GM12878 (cell line): ENCODE measurements at regions not wholly inside any gene's neighbourhood (a gene's known extent, or its start where the extent isn't known, plus 50 kb on each side); places are given as distances from the start of the nearest gene placed in this dataset.

Source experiments
- ATAC-seq: fragments of 200-7000 bp; cut with Tn5 transposase; 3 replicates; pipeline ENCODE4 v1.9.1; 2020; ENCODE audit warnings: mild to moderate bottlenecking, moderate library complexity
- BruUV-seq: library from RNA; stranded (reverse); fragments of 400-500 nt; replicated peaks from 2 replicates; lab custom pipeline; 2021; lab: Mats Ljungman, UMichigan
- CTCF ChIA-PET: fragments of 300-600 bp; sonication (Branson Sonifier 250); formaldehyde crosslinking; extraction: SDS; loops from one replicate; lab custom pipeline; 2021; ENCODE audit warnings: inconsistent platforms; lab: Yijun Ruan, JAX
- POLR2A ChIA-PET: fragments of 350-600 bp; formaldehyde crosslinking; extraction: SDS; loops from one replicate; lab custom pipeline; 2021; ENCODE audit warnings: inconsistent platforms; lab: Charles Lee
- RAD21 ChIA-PET: fragments of 300-600 bp; sonication (Branson Sonifier 250); formaldehyde crosslinking; loops from one replicate; lab custom pipeline; 2023; ENCODE audit warnings: antibody characterized with exemption; ENCODE audit not compliant: unreplicated experiment; lab: Charles Lee
- SMC1A ChIA-PET: fragments of 300-600 bp; sonication (Branson Sonifier 250); formaldehyde crosslinking; loops from one replicate; lab custom pipeline; 2023; ENCODE audit not compliant: unreplicated experiment, uncharacterized antibody; lab: Charles Lee
- DNase-seq: peaks from one replicate; pipeline ENCODE4 v3.0.0-alpha.2; 2011; ENCODE audit warnings: low read depth, low spot score
- FAIRE-seq: peaks from 3 replicates; lab custom pipeline; 2011; peaks lifted over from hg19 to GRCh38; lab: Jason Lieb, UNC
- H2AFZ ChIP-seq: 2 replicates; pipeline ENCODE4 v1.6.0; 2011; ENCODE audit warnings: low read depth, low read length, control low read depth; ENCODE audit not compliant: control insufficient read depth
- H3K27ac ChIP-seq: 2 replicates; pipeline ENCODE4 v1.5.1; 2011; ENCODE audit warnings: control low read depth; ENCODE audit not compliant: control insufficient read depth, insufficient read depth
- H3K27me3 ChIP-seq, 2 experiments: replicated peaks in 1 of 2; 2 replicates each; pipeline versions ENCODE4 v1.6.0 to v1.6.1; 2011; ENCODE audit warnings: low read length in 1 of 2; ENCODE audit not compliant: control insufficient read depth in 2 of 2, insufficient read depth in 2 of 2
- H3K36me3 ChIP-seq, 2 experiments: 2 replicates each; pipeline ENCODE4 v1.5.1; 2011; ENCODE audit warnings: low read length in 1 of 2; ENCODE audit not compliant: control insufficient read depth in 2 of 2, insufficient read depth in 2 of 2
- H3K4me1 ChIP-seq: 2 replicates; pipeline ENCODE4 v1.6.1; 2011; ENCODE audit warnings: mild to moderate bottlenecking, low read length, moderate library complexity, mixed read lengths; ENCODE audit not compliant: control insufficient read depth, insufficient read depth
- H3K4me2 ChIP-seq: 2 replicates; pipeline ENCODE4 v1.6.0; 2011; ENCODE audit warnings: control low read depth; ENCODE audit not compliant: control insufficient read depth, insufficient read depth
- H3K4me3 ChIP-seq: fragments of 200-600 bp; sonication (generic); 2 replicates; pipeline ENCODE4 v1.5.1; 2016
- H3K79me2 ChIP-seq: 2 replicates; pipeline ENCODE4 v1.6.0; 2011; ENCODE audit warnings: low read length; ENCODE audit not compliant: control insufficient read depth, insufficient read depth
- H3K9ac ChIP-seq: 2 replicates; pipeline ENCODE4 v1.8.0; 2011; ENCODE audit warnings: low read length, control low read depth, mixed read lengths; ENCODE audit not compliant: control insufficient read depth, insufficient read depth
- H3K9me3 ChIP-seq: replicated peaks from 3 replicates; pipeline ENCODE4 v1.5.1; 2011; ENCODE audit warnings: mild to moderate bottlenecking, low read length; ENCODE audit not compliant: control insufficient read depth, insufficient read depth
- H4K20me1 ChIP-seq: 2 replicates; pipeline ENCODE4 v1.6.0; 2011; ENCODE audit not compliant: control insufficient read depth, insufficient read depth
- CHD2 ChIP-seq: IDR thresholded peaks from 2 replicates; pipeline ENCODE4 v1.6.1; 2011; ENCODE audit warnings: low read depth, low read length, improper control_type of control experiment, borderline replicate concordance
- FOS ChIP-seq: IDR thresholded peaks from 3 replicates; pipeline ENCODE4 v1.6.1; 2011; ENCODE audit warnings: borderline replicate concordance; ENCODE audit not compliant: insufficient read length; ENCODE audit errors: extremely low read depth
- GATAD2B ChIP-seq: fragments of 450-650 bp; conservative IDR thresholded peaks from 2 replicates; pipeline ENCODE4 v1.6.1; 2017; ENCODE audit warnings: low read depth, mild to moderate bottlenecking, moderate library complexity
- HDGF ChIP-seq: fragments of 450-650 bp; IDR thresholded peaks from 2 replicates; pipeline ENCODE4 v1.6.1; 2016; ENCODE audit warnings: antibody characterized with exemption
- NRF1 ChIP-seq: conservative IDR thresholded peaks from 2 replicates; pipeline ENCODE4 v1.6.1; 2011; ENCODE audit warnings: mild to moderate bottlenecking, low read depth, low read length, improper control_type of control experiment
- POLR2AphosphoS2 ChIP-seq: IDR thresholded peaks from 2 replicates; pipeline ENCODE4 v1.6.1; 2011; ENCODE audit warnings: low read depth, mild to moderate bottlenecking, low read length, improper control_type of control experiment, moderate library complexity
- POU2F2 ChIP-seq: IDR thresholded peaks from 3 replicates; pipeline ENCODE4 v1.6.1; 2011; ENCODE audit warnings: low read depth, mild to moderate bottlenecking, low read length, borderline replicate concordance
- RB1 ChIP-seq: fragments of 450-650 bp; formaldehyde crosslinking; IDR thresholded peaks from 2 replicates; pipeline ENCODE4 v1.6.1; 2017; ENCODE audit warnings: mild to moderate bottlenecking, borderline replicate concordance
- RELA ChIP-seq: fragments of 450-650 bp; IDR thresholded peaks from 2 replicates; pipeline ENCODE4 v1.8.0; 2014; ENCODE audit warnings: borderline replicate concordance; ENCODE audit not compliant: partially characterized antibody
- ZNF217 ChIP-seq: fragments of 450-650 bp; IDR thresholded peaks from 2 replicates; pipeline ENCODE4 v1.6.1; 2017; ENCODE audit warnings: antibody characterized with exemption, mild to moderate bottlenecking
- WGBS: methylation state at CpG from one replicate; pipeline ENCODE4 v1.1.6; 2016; ENCODE audit warnings: low lambda C conversion rate; ENCODE audit not compliant: insufficient replicate concordance, insufficient coverage; ENCODE audit errors: missing lambda C conversion rate; 5-methylcytosine and 5-hydroxymethylcytosine counted together
- in situ Hi-C: fragments of 300-500 bp; cut with MboI; formaldehyde crosslinking; loops from 9 replicates; pipeline ENCODE4 v1.14.3; 2018; ENCODE audit warnings: mixed read lengths
- intact Hi-C: fragments of 100-400 bp; cut with micrococcal nuclease; formaldehyde crosslinking; loops from one replicate; pipeline ENCODE4 v1.14.2; 2022; ENCODE audit not compliant: unreplicated experiment
- TF ChIP-seq, protein P1 (sequence below): fragments of 450-650 bp; IDR thresholded peaks from 2 replicates; pipeline ENCODE4 v1.6.1; 2017; ENCODE audit warnings: mild to moderate bottlenecking
- TF ChIP-seq, protein P2 (sequence below): IDR thresholded peaks from 2 replicates; pipeline ENCODE4 v1.6.1; 2011; ENCODE audit warnings: mild to moderate bottlenecking, low read depth, low read length, moderate library complexity; ENCODE audit not compliant: insufficient replicate concordance

DNA sequence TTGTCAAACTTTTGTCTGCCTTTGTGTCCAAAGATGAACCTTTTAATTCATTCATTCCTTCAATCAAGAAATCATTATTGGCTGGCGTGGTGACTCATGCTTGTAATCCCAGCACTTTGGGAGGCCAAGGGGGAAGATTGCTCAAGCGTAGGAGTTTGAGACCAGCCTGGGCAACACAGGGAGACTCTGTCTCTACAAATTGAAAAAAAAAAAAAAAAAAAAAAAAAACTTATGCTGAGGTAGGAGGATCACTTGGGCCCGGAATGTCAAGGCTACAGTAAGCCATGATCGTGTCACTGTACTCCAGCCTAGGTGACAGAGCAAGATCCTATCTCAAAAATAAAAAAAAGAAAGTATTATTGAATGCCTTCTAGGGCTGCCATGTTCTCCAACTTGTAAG is 51.3 kb upstream of the CXADR start:
- no peak overlapping the region for H3K9ac ChIP-seq
- ChIA-PET SMC1A (no interaction called here), RAD21 (no interaction called here), CTCF (no interaction called here), POLR2A (no interaction called here)
- no peaks in the 10 kb centered on the region for H3K9me3 ChIP-seq
- no peaks in the 10 kb centered on the region for H4K20me1 ChIP-seq
- no peaks in the 10 kb centered on the region for H3K4me1 ChIP-seq
- no peaks in the 10 kb centered on the region for H3K27me3 ChIP-seq
- DNase-seq = no peak
- BruUV-seq = no TSS peak
- ATAC-seq = no peak
- 28% methylated on average over 3 of the region's 4 CpGs for WGBS
- H3K4me2 ChIP-seq = no peak overlapping the region
- H3K79me2 ChIP-seq = no peaks in the 10 kb centered on the region
- in situ Hi-C loops = no loop called here
- no peak overlapping the region for H3K4me3 ChIP-seq
- intact Hi-C loops = no loop called here
- TF ChIP-seq CHD2 = no peak
- no peak for TF ChIP-seq RB1
- no peak for TF ChIP-seq POU2F2
- TF ChIP-seq GATAD2B = no peak
- no peaks in the 10 kb centered on the region for H3K36me3 ChIP-seq
- no peak overlapping the region for H2AFZ ChIP-seq
- H3K27ac ChIP-seq = no peak overlapping the region
- FAIRE-seq = no peak

DNA sequence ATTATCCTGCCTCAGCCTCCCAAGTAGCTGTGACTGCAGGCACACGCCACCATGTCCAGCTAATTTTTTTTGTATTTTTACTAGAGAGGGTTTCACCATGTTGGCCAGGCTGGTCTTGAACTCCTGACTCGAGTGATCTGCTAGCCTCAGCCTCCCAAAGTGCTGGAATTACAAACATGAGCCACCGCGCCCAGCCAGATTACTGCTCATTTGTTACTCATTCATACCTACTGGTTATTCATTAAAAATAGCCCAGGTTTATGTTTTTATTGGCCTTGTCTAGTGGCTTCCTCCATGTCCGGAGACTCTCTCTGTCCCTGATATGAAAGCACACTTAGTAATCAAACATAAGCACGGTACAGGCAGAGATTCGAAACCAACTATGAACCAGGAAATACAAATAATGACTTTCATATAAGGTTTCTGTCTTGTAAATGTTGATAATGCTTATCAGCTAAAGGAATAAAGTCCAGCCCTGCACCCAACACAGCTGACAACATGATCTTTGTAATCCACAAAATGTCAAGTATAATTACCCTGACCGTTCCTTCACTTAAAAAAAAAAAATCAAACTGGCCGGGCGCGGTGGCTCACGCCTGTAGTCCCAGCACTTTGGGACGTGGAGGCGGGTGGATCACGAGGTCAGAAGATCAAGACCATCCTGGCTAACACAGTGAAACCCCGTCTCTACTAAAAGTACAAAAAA is 50.4 kb upstream of the CXADR start:
- CTCF ChIA-PET = no interaction called here
- WGBS = 51% methylated on average over 16 of the region's 16 CpGs
- Histone ChIP-seq H3K4me1 (no peaks in the 10 kb centered on the region), H4K20me1 (no peaks in the 10 kb centered on the region), H3K4me2 (no peak overlapping the region), H3K27me3 (no peaks in the 10 kb centered on the region), H3K9ac (no peak overlapping the region), H3K9me3 (no peaks in the 10 kb centered on the region), H3K27ac (no peak overlapping the region), H2AFZ (no peak overlapping the region), H3K4me3 (no peak overlapping the region), H3K36me3 (no peaks in the 10 kb centered on the region), H3K79me2 (no peaks in the 10 kb centered on the region)
- ATAC-seq (no peak), FAIRE-seq (no peak), DNase-seq (no peak)
- intact Hi-C loops = no loop called here
- BruUV-seq = no TSS peak
- SMC1A ChIA-PET = no interaction called here
- TF ChIP-seq, protein P1, sequence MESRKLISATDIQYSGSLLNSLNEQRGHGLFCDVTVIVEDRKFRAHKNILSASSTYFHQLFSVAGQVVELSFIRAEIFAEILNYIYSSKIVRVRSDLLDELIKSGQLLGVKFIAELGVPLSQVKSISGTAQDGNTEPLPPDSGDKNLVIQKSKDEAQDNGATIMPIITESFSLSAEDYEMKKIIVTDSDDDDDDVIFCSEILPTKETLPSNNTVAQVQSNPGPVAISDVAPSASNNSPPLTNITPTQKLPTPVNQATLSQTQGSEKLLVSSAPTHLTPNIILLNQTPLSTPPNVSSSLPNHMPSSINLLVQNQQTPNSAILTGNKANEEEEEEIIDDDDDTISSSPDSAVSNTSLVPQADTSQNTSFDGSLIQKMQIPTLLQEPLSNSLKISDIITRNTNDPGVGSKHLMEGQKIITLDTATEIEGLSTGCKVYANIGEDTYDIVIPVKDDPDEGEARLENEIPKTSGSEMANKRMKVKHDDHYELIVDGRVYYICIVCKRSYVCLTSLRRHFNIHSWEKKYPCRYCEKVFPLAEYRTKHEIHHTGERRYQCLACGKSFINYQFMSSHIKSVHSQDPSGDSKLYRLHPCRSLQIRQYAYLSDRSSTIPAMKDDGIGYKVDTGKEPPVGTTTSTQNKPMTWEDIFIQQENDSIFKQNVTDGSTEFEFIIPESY = no peak
- no peak for TF ChIP-seq ZNF217
- TF ChIP-seq, protein P2, sequence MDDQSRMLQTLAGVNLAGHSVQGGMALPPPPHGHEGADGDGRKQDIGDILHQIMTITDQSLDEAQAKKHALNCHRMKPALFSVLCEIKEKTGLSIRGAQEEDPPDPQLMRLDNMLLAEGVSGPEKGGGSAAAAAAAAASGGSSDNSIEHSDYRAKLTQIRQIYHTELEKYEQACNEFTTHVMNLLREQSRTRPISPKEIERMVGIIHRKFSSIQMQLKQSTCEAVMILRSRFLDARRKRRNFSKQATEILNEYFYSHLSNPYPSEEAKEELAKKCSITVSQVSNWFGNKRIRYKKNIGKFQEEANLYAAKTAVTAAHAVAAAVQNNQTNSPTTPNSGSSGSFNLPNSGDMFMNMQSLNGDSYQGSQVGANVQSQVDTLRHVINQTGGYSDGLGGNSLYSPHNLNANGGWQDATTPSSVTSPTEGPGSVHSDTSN = no peak
- TF ChIP-seq HDGF = no peak
- TF ChIP-seq GATAD2B = no peak
- no peak for TF ChIP-seq RELA
- no peak for TF ChIP-seq NRF1
- no peak for TF ChIP-seq POLR2AphosphoS2
- no peak for TF ChIP-seq FOS
- POLR2A ChIA-PET = no interaction called here
- in situ Hi-C loops = no loop called here
- RAD21 ChIA-PET = no interaction called here
